ENCODE measurements at regions not wholly inside any gene's neighbourhood (a gene's known extent, or its start where the extent isn't known, plus 50 kb on each side); places are given as distances from the start of the nearest gene placed in this dataset.

DNA sequence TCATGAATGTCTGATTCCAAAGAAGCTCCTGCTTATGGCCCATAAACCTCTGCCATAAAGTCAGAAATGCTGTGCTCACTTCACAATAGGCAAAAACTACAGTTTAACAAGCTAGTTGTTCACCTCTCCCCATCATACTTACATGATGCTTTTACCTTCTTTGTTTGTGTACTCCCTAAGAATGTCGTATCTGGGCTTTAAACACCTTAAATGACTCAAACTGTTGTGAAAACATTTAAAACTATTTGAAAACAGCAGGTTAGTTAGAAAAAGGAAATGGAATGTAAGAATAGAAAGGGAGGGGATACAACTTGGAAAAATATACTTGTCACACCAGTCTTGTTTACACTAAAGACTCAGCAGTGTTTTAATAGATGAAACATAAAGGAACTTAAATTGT, 128.2 kb upstream of the AGR3 start:
- no peak for DNase-seq (ENCODE audit: low spot score in 2 of 2)
- Histone ChIP-seq H3K4me1 (peaks cover 0 to 29% (median 8%) of the 10 kb centered on the region in 4 donors), H3K36me3 (no peaks in the 10 kb centered on the region), H3K9me3 (no peaks in the 10 kb centered on the region), H3K4me3 (no peak overlapping the region), H3K27me3 (no peaks in the 10 kb centered on the region), H3K27ac (peak overlapping the region in 3 of 4 donors; percentile 32 to 75 (median 51))
- WGBS, 2 donors, result 49 to 55% methylated on average over 1 of the region's 1 CpG
- TF ChIP-seq EP300 (IDR thresholded peaks at IDR 0.05), result no peak
- TF ChIP-seq POLR2A (IDR thresholded peaks at IDR 0.05), result no peak
- TF ChIP-seq, protein P1, sequence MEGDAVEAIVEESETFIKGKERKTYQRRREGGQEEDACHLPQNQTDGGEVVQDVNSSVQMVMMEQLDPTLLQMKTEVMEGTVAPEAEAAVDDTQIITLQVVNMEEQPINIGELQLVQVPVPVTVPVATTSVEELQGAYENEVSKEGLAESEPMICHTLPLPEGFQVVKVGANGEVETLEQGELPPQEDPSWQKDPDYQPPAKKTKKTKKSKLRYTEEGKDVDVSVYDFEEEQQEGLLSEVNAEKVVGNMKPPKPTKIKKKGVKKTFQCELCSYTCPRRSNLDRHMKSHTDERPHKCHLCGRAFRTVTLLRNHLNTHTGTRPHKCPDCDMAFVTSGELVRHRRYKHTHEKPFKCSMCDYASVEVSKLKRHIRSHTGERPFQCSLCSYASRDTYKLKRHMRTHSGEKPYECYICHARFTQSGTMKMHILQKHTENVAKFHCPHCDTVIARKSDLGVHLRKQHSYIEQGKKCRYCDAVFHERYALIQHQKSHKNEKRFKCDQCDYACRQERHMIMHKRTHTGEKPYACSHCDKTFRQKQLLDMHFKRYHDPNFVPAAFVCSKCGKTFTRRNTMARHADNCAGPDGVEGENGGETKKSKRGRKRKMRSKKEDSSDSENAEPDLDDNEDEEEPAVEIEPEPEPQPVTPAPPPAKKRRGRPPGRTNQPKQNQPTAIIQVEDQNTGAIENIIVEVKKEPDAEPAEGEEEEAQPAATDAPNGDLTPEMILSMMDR (IDR thresholded peaks at IDR 0.05), result no peak

DNA sequence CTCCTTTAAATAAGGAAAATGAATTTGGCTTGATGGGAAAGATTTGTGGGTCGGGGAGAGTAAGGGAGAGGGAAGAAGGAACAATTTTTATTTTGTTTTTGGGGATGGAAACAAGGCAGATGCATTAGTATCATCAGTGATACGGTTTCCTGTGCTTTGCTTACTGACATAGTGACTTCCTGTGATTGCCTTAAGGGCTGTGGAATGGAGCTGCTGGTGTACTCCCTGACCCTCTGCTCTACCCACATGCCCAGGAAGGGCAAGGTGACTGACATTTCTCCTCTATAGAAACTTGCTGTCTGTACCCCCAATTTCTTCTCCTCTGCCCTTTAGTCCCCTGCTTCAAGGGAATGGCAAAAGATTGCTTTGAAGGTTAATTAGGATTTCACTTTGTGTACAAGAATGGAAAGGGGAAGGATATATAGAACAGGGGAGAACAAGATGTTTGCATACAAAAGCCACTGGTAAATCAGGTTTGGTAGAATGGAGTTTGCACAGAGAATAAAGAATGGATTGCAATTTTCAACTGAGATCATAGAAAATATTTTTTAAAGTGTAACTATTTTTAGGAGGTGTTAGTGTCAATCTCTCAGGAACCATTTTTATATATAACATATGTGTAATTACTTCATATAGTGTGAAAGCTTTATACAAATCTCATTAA, 129.0 kb upstream of the AGR3 start:
- Histone ChIP-seq H3K36me3 (no peaks in the 10 kb centered on the region), H3K27ac (peak overlapping the region in 2 of 4 donors; percentile 51 to 75), H3K27me3 (no peaks in the 10 kb centered on the region), H3K4me1 (peaks cover 0 to 31% (median 8%) of the 10 kb centered on the region in 4 donors), H3K4me3 (no peak overlapping the region), H3K9me3 (no peaks in the 10 kb centered on the region)
- WGBS, 2 donors, result 41 to 61% methylated on average over 2 of the region's 2 CpGs
- TF ChIP-seq, protein P1 (IDR thresholded peaks at IDR 0.05), result no peak
- no peak for TF ChIP-seq EP300 (IDR thresholded peaks at IDR 0.05)
- TF ChIP-seq POLR2A (IDR thresholded peaks at IDR 0.05), result no peak
- no peak for DNase-seq (ENCODE audit: low spot score in 2 of 2)

DNA sequence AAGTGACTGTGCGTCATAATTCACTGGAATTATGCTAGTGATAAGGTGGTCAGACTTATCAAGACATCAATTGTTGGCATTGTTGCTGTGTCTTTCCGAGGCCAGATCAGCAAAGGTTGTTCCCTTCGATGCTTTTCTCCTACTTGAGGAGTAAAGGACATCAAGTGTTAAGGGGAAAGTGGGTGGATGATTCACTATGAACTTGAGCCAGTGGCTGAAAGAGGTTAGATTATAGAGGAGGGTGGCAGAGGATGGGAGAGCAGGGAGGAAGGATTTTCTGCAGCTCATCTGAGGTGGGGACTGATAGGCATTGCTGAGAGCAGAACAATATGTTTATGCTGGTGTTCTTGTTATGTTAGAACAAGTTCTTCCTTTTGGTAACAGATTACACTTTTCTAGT, 131.4 kb upstream of the AGR3 start:
- Histone ChIP-seq H3K36me3 (no peaks in the 10 kb centered on the region), H3K4me3 (no peak overlapping the region)
- 82 to 90% methylated on average over 3 of the region's 3 CpGs for WGBS, 2 donors

DNA sequence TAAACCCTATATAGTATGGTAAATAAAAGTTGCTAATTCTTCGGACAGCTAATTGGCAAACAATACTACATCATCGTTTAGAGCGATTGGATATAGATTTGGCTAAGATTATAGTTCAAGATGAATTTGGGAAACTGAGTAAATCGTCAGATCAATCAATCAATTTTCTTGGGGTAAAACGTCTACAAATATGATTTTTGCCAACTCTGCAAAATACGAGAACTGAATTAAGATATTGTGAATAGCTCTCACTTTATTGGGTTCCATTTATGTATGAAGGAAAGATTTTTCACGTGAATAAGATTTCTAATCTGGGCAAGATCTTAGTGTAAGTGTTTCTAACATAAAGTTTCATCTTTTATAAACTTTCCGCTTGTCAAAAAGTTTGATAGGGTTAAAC, 132.9 kb upstream of the AGR3 start:
- no peak overlapping the region for H3K4me3 ChIP-seq
- H3K27ac ChIP-seq, result peak overlapping the region in 2 of 4 donors; percentile 44 to 75
- no peak for DNase-seq (ENCODE audit: low spot score in 2 of 2)
- WGBS, 2 donors, result 93 to 95% methylated on average over 8 of the region's 8 CpGs
- TF ChIP-seq POLR2A (IDR thresholded peaks at IDR 0.05), result no peak
- no peak for TF ChIP-seq EP300 (IDR thresholded peaks at IDR 0.05)
- TF ChIP-seq, protein P1 (IDR thresholded peaks at IDR 0.05), result no peak
- H3K9me3 ChIP-seq, result no peaks in the 10 kb centered on the region
- H3K4me1 ChIP-seq, result peaks cover 0 to 28% (median 6%) of the 10 kb centered on the region in 4 donors
- no peaks in the 10 kb centered on the region for H3K27me3 ChIP-seq
- no peaks in the 10 kb centered on the region for H3K36me3 ChIP-seq

More for the DNA sequence above, 131.4 kb upstream of the AGR3 start:
- Histone ChIP-seq H3K27ac (no peak overlapping the region), H3K4me1 (peaks cover 0 to 39% (median 8%) of the 10 kb centered on the region in 4 donors), H3K27me3 (no peaks in the 10 kb centered on the region), H3K9me3 (no peaks in the 10 kb centered on the region)
- TF ChIP-seq POLR2A (IDR thresholded peaks at IDR 0.05), result no peak
- no peak for TF ChIP-seq EP300 (IDR thresholded peaks at IDR 0.05)
- TF ChIP-seq, protein P1 (IDR thresholded peaks at IDR 0.05), result no peak
- DNase-seq (ENCODE audit: low spot score in 2 of 2), result no peak

DNA sequence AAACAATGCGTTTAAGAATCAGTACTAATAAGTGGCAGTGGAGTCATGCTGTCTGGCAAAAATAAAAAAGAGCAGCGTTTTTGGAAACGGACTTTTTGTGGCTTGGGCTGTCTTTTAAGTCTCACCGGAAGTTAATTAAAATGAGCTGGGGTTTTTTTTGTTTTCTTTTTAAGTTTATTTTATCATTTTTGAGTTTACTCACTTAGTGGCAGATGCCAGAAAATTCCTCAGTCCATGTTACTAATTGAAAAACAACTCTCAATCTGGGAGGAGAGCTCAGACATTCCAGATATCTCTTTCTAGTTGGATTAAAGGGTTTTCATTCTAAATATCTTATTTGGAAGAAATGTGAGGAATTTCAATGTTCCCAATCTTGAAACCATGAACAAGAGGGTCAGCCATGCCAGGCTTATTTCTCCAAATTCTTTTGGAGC, 133.8 kb upstream of the AGR3 start:
- 24% methylated on average over 4 of the region's 4 CpGs for WGBS, 2 donors
- H3K4me1 ChIP-seq, result peaks cover 0 to 27% (median 4%) of the 10 kb centered on the region in 4 donors
- H3K36me3 ChIP-seq, result no peaks in the 10 kb centered on the region
- no peak overlapping the region for H3K4me3 ChIP-seq
- DNase-seq (ENCODE audit: low spot score in 2 of 2), result no peak
- TF ChIP-seq POLR2A (IDR thresholded peaks at IDR 0.05) (no peak), EP300 (IDR thresholded peaks at IDR 0.05) (no peak)
- TF ChIP-seq, protein P1 (IDR thresholded peaks at IDR 0.05), result no peak
- no peaks in the 10 kb centered on the region for H3K9me3 ChIP-seq
- H3K27ac ChIP-seq, result peak overlapping the region; percentile 12 to 75 (median 58)
- H3K27me3 ChIP-seq, result no peaks in the 10 kb centered on the region

Measured in tibial nerve (tissue), 4 donors.